NCI-H69 (cell line): ENCODE measurements at regions not wholly inside any gene's neighbourhood (a gene's known extent, or its start where the extent isn't known, plus 50 kb on each side); places are given as distances from the start of the nearest gene placed in this dataset.
A peak's percentile ranks its signal among the peaks of the same experiment; 100 is the strongest.
"Not testable (repeated sequence)": the region's sequence is repeated elsewhere in the genome, so short reads cannot be mapped to it uniquely, and the experiment has no call there.

Source experiments
- DNase-seq: peaks from one replicate; lab custom pipeline; 2025; lab: John Stamatoyannopoulos, UW

- DNase-seq = no peak
Observed at GRCh38 chr5:166595274-166595951, 1696.0 kb upstream of the WWC1 start.

GRCh38 chr5:166596043-166596442, 1695.4 kb upstream of the WWC1 start:
- peak; percentile 83 for DNase-seq

DNA sequence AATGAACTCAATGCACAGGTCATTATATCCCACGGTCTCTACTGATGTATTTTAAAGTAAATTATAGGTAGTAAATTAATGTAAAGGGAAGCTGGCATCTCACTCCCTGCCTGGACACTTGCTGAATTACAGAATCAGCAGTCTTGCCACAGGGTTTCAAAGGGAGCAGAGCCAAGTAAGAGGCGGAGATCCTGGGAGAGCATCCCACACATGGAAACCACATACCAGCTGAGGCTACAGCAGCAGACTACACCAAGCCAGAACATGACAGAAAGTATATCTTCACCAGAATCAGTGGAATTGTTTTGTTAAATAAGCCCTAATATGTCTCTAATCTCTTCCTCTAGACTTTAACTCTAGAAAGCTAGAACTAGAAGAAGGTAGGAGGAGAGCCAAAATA, 1689.2 kb upstream of the WWC1 start:
- no peak for DNase-seq

DNA sequence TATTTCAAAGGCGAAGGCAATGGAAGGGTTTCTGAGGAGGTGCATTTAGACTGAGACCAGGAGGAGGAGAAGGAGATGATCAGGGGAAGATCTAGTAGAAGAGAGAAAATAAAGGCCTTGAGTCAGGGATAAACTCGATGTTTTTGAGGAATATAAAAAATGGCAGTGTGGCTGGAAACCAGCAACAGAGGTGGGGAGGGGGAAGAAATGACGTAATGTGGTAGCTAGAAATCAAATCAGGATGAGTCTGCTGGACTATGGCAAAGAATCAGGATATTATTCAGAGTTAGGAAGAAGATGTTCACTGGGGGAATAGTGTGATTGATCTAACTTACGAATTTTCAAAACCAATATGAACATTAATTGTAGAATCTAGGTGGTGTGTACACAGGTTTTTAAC, 1673.9 kb upstream of the WWC1 start:
- no peak for DNase-seq

GRCh38 chr5:166618526-166618925, 1672.9 kb upstream of the WWC1 start:
- DNase-seq = no peak

DNA sequence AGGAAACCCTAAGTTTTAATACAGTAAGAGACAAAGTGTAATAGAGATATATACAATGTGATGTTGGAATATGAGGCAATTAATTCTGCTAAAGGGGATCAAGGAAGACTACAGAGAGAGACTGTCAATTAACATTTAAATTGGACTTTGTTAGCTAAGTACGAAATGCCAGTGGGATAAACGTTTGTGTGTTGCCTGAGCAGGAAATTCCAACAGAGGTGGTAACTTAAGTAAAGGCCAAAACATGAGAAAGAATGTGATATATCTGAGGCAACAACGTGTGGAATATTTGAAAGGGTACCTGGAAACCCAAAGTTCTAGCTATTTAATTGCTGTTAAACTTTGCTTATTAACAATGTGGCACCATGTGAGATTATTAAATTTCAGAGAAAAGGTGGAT, 1666.9 kb upstream of the WWC1 start:
- DNase-seq = no peak

DNA sequence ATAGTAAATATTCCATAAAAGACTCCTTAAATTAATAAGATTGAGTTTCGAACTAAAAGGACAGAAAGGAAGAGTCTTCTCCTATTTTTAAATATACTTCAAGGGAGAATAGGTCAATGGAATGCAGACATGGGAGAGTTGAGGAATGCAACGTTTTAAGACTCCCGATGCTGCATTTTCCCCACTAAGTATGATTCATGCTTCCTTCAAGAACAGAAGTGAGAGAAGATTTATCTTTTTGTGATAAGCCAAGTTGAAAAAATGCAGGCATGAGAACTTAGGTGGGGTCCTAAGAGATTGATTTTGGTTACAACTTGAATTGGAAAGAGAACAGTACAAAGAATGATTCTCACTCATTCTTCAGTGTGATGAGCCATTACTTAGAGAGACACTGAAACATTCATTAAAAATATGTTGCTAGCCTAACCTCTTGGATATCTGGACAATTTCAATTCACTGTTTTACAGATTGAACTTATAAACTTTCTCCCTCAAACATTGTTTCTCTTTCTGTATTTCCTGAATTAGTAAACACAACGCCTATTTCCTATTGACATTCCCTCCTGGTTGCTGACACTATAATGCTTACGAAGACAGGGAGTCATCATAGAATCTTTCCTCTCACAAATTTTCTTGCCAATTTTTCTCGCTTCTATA, 1666.1 kb upstream of the WWC1 start:
- no peak for DNase-seq

- no peak for DNase-seq
Observed at GRCh38 chr5:166637295-166637694, 1654.2 kb upstream of the WWC1 start.

- DNase-seq = no peak
Observed at GRCh38 chr5:166639151-166639550, 1652.3 kb upstream of the WWC1 start.

GRCh38 chr5:166640136-166640535, 1651.3 kb upstream of the WWC1 start:
- not testable (repeated sequence) for DNase-seq

- no peak for DNase-seq
Observed at GRCh38 chr5:166648736-166649135, 1642.7 kb upstream of the WWC1 start.

GRCh38 chr5:166649676-166650075, 1641.8 kb upstream of the WWC1 start:
- DNase-seq = no peak

- no peak for DNase-seq
Observed at GRCh38 chr5:166651234-166651633, 1640.2 kb upstream of the WWC1 start.

DNA sequence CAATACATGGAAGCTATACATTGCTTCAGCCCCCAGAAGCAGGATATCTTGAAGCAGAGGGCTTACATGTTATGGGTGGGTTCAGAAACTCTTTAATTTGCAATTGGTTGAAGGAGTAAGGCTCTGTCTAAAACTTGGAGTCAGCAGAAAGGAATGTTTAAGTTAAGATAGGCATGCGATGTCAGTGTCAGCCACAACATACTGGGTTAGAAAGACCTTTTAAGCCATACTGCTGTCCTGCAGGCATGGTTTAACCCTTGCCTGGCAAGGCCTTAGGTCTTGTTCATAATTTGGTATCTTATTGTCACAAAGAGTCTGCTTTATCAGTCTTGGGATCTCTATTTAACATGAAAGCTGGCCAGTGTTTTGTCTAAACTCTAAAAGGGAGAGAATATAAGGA, 1619.6 kb upstream of the WWC1 start:
- DNase-seq = no peak

DNA sequence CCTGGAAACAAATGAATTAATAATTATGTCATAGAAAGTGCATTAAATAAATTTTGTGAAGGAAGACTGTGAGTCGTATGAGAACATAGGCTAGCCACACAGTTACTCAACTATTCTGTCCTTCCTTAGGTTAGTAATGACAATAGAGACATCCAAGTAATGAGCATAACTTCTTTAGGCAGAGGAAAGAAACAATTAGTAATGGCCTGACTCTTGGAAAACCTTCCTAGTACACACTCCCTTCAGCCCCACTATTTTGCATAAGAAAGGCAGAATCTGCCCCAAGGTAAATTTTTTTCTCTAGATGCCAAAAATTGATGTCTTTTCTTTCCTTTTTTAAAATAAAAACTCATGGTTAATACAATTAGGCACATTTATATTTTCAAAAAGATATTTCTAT, 1619.0 kb upstream of the WWC1 start:
- no peak for DNase-seq

- DNase-seq = no peak
Observed at GRCh38 chr5:166677891-166678290, 1613.6 kb upstream of the WWC1 start.

GRCh38 chr5:166679331-166679730, 1612.1 kb upstream of the WWC1 start:
- DNase-seq = no peak

GRCh38 chr5:166695326-166695725, 1596.1 kb upstream of the WWC1 start:
- no peak for DNase-seq

- DNase-seq = no peak
Observed at GRCh38 chr5:166708291-166708690, 1583.2 kb upstream of the WWC1 start.

GRCh38 chr5:166709691-166710090, 1581.8 kb upstream of the WWC1 start:
- DNase-seq = no peak

- DNase-seq = no peak
Observed at GRCh38 chr5:166710271-166710670, 1581.2 kb upstream of the WWC1 start.

- DNase-seq = peak; percentile 4
Observed at GRCh38 chr5:166712447-166713185, 1578.8 kb upstream of the WWC1 start.

GRCh38 chr5:166713295-166713694, 1578.2 kb upstream of the WWC1 start:
- DNase-seq = no peak
